K562 (cell line): ENCODE measurements at regions not wholly inside any gene's neighbourhood (a gene's known extent, or its start where the extent isn't known, plus 50 kb on each side); places are given as distances from the start of the nearest gene placed in this dataset.

ENCODE experiments used
- ATAC-seq: fragments of 200-7000 bp; cut with Tn5 transposase; 3 replicates; pipeline ENCODE4 v1.9.1; 2020; ENCODE audit warnings: moderate library complexity
- BruUV-seq: library from RNA; stranded (reverse); fragments of 400-500 nt; replicated peaks from 2 replicates; lab custom pipeline; 2021; lab: Mats Ljungman, UMichigan
- CTCF ChIA-PET: fragments of 300-600 bp; formaldehyde crosslinking; extraction: SDS; loops from one replicate; lab custom pipeline; 2021; ENCODE audit warnings: low intra/inter-chr PET ratio; lab: Yijun Ruan, JAX
- POLR2A ChIA-PET: fragments of 300-600, 350-650 bp; sonication (Branson Sonifier 250); formaldehyde crosslinking; extraction: SDS; loops from one replicate; lab custom pipeline; 2021; ENCODE audit warnings: antibody characterized with exemption, inconsistent platforms; lab: Yijun Ruan, JAX
- DNase-seq, 4 experiments: peaks; one replicate each; pipeline versions ENCODE4 v3.0.0 to v3.0.0-alpha.2; 2011 to 2018; ENCODE audit warnings: low spot score in 3 of 4, mixed read lengths in 3 of 4; ENCODE audit errors: extremely low read depth in 1 of 4
- FAIRE-seq: peaks from 2 replicates; lab custom pipeline; 2011; peaks lifted over from hg19 to GRCh38; lab: Jason Lieb, UNC
- H2AFZ ChIP-seq: 2 replicates; pipeline ENCODE4 v1.6.0; 2011; ENCODE audit warnings: low read depth, low read length, control low read depth, inconsistent platforms
- H3K27ac ChIP-seq: fragments of 200-600 bp; 3 replicates; pipeline ENCODE4 v1.8.0; 2011; ENCODE audit warnings: low read depth, mild to moderate bottlenecking, control low read depth, inconsistent platforms, low read length, moderate library complexity, mixed read lengths; ENCODE audit errors: extremely low read depth
- H3K27me3 ChIP-seq, 2 experiments: fragments of 300-600 bp in 1 of 2; 2 replicates in 1 of 2; 3 replicates in 1 of 2; pipeline versions ENCODE4 v1.6.0 to v1.8.0; 2011; ENCODE audit warnings: inconsistent platforms in 2 of 2, low read length in 2 of 2, mild to moderate bottlenecking in 1 of 2, mixed read lengths in 1 of 2, moderate library complexity in 1 of 2; ENCODE audit not compliant: control insufficient read depth in 2 of 2, insufficient read depth in 2 of 2
- H3K36me3 ChIP-seq: fragments of 300-600 bp; 3 replicates; pipeline ENCODE4 v1.8.0; 2011; ENCODE audit warnings: mild to moderate bottlenecking, low read length, inconsistent platforms; ENCODE audit not compliant: control insufficient read depth, insufficient read depth
- H3K4me1 ChIP-seq, 2 experiments: fragments of 200-600 bp in 1 of 2; replicated peaks in 1 of 2; 2 replicates in 1 of 2; 3 replicates in 1 of 2; pipeline versions ENCODE4 v1.5.1 to v1.8.0; 2011; ENCODE audit warnings: inconsistent platforms in 2 of 2, low read length in 2 of 2, mild to moderate bottlenecking in 1 of 2, mixed read lengths in 1 of 2, moderate library complexity in 1 of 2; ENCODE audit not compliant: control insufficient read depth in 2 of 2, insufficient read depth in 2 of 2
- H3K4me2 ChIP-seq: 2 replicates; pipeline ENCODE4 v1.6.1; 2011; ENCODE audit warnings: low read length, control low read depth, inconsistent platforms, mixed read lengths; ENCODE audit not compliant: insufficient read depth
- H3K4me3 ChIP-seq: fragments of 200-600 bp; sonication (generic), shearing (Covaris generic); 2 replicates; pipeline ENCODE4 v1.5.1; 2016; ENCODE audit warnings: control low read depth, inconsistent platforms
- H3K79me2 ChIP-seq: fragments of 200-600 bp; 3 replicates; pipeline ENCODE4 v1.8.0; 2011; ENCODE audit warnings: low read length, inconsistent platforms; ENCODE audit not compliant: control insufficient read depth, insufficient read depth
- H3K9ac ChIP-seq, 2 experiments: 2 replicates each; pipeline versions ENCODE4 v1.6.0 to v1.6.1; 2011; ENCODE audit warnings: low read depth in 2 of 2, low read length in 2 of 2, control low read depth in 1 of 2, inconsistent platforms in 1 of 2, mild to moderate bottlenecking in 1 of 2, mixed read lengths in 1 of 2; ENCODE audit not compliant: insufficient read depth in 1 of 2
- H3K9me1 ChIP-seq: one replicate; pipeline ENCODE4 v1.6.0; 2011; ENCODE audit warnings: inconsistent platforms, mild to moderate bottlenecking, low read length, moderate library complexity; ENCODE audit not compliant: control insufficient read depth, insufficient read depth
- H3K9me3 ChIP-seq: replicated peaks from 2 replicates; pipeline ENCODE4 v1.5.1; 2011; ENCODE audit warnings: low read depth, low read length, inconsistent platforms; ENCODE audit not compliant: control insufficient read depth, insufficient read depth
- H4K20me1 ChIP-seq: replicated peaks from 2 replicates; pipeline ENCODE4 v1.6.1; 2011; ENCODE audit warnings: low read length, inconsistent platforms, mixed read lengths; ENCODE audit not compliant: control insufficient read depth, insufficient read depth
- CREBBP ChIP-seq: IDR thresholded peaks from one replicate; pipeline ENCODE4 v1.6.1; 2012; ENCODE audit warnings: low read depth, mild to moderate bottlenecking, control low read depth, inconsistent platforms, low read length
- MCM2 ChIP-seq: fragments of 450-650 bp; IDR thresholded peaks from 2 replicates; pipeline ENCODE4 v1.6.1; 2017; ENCODE audit warnings: low read depth, mild to moderate bottlenecking
- OTX1 ChIP-seq: fragments of 450-650 bp; formaldehyde crosslinking; IDR thresholded peaks from 2 replicates; pipeline ENCODE4 v1.4.0; 2022; ENCODE audit warnings: mild to moderate bottlenecking
- SIX5 ChIP-seq, 2 experiments: IDR thresholded peaks; 2 replicates each; pipeline ENCODE4 v1.6.1; 2011; ENCODE audit warnings: low read length in 2 of 2, borderline replicate concordance in 1 of 2, low read depth in 1 of 2, mild to moderate bottlenecking in 1 of 2, moderate library complexity in 1 of 2; ENCODE audit not compliant: insufficient read depth in 1 of 2
- SRSF9 ChIP-seq: fragments of 200-400 bp; formaldehyde crosslinking; IDR thresholded peaks from 2 replicates; pipeline ENCODE4 v1.6.1; 2017; ENCODE audit warnings: low read depth, low read length, borderline replicate concordance
- TCF3 ChIP-seq: sonication (generic); formaldehyde crosslinking; IDR thresholded peaks from 2 replicates; pipeline ENCODE4 v1.4.0; 2020; ENCODE audit warnings: mild to moderate bottlenecking, missing genetic modification reagents
- ZNF274 ChIP-seq: IDR thresholded peaks from 2 replicates; pipeline ENCODE4 v1.6.1; 2011; ENCODE audit warnings: low read depth, mild to moderate bottlenecking, low read length, moderate library complexity, borderline replicate concordance
- ZNF431 ChIP-seq: sonication (generic); formaldehyde crosslinking; IDR thresholded peaks from 2 replicates; pipeline ENCODE4 v1.8.0; 2022; ENCODE audit warnings: mild to moderate bottlenecking, missing genetic modification reagents
- WGBS: fragments of 100-300 bp; shearing (Covaris generic); methylation state at CpG from one replicate; pipeline ENCODE4 v1.1.6; 2016; ENCODE audit warnings: low coverage, mixed read lengths; ENCODE audit not compliant: insufficient coverage; ENCODE audit errors: missing lambda C conversion rate; 5-methylcytosine and 5-hydroxymethylcytosine counted together
- in situ Hi-C: fragments of 300-500 bp; cut with MboI; formaldehyde crosslinking; loops from 4 replicates; pipeline ENCODE4 v1.15.0; 2018; ENCODE audit warnings: inconsistent platforms, mixed read lengths
- intact Hi-C: fragments of 100-400 bp; cut with micrococcal nuclease; formaldehyde crosslinking; loops from 2 replicates; pipeline ENCODE4 v1.14.2; 2022
- TF ChIP-seq, protein P1 (sequence below): fragments of 250-450 bp; sonication (Bioruptor Pico); IDR thresholded peaks from 2 replicates; pipeline ENCODE4 v1.5.0; 2021
- TF ChIP-seq, protein P2 (sequence below): fragments of 450-650 bp; formaldehyde crosslinking; IDR thresholded peaks from 2 replicates; pipeline ENCODE4 v1.4.0; 2020; ENCODE audit warnings: mild to moderate bottlenecking, moderate library complexity
- TF ChIP-seq, protein P3 (sequence below): fragments of 250-450 bp; sonication (Bioruptor Pico); IDR thresholded peaks from 2 replicates; pipeline ENCODE4 v1.8.0; 2022; ENCODE audit warnings: inconsistent platforms, mild to moderate bottlenecking, moderate library complexity, borderline replicate concordance

DNA sequence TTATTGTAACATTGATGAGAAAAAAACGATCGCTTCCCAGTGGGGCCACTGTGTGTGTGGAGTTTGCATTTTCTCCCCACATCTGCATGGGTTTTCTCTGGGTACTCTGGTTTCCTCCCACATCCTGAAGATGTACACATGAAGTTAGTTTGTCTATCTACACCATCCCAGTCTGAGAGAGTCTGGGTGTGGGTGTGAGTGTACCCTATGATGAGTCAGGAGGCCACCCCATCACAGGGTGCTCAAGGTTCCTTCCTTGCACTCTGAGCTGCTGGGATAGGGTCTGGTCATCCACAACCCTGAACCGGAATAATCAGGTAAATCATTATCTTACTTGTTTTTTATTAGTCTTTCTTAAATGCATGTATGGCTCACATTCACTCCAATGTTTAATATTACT, 457.1 kb downstream of the NTRK3 start:
- Histone ChIP-seq H2AFZ (no peak overlapping the region), H3K27ac (no peak overlapping the region), H3K4me3 (no peak overlapping the region), H4K20me1 (no peaks in the 10 kb centered on the region), H3K9me1 (no peaks in the 10 kb centered on the region), H3K79me2 (no peaks in the 10 kb centered on the region), H3K9me3 (no peaks in the 10 kb centered on the region), H3K36me3 (no peaks in the 10 kb centered on the region), H3K27me3 (peaks cover 3 to 4% of the 10 kb centered on the region in 2 experiments; a peak in 3 of 5 replicates), H3K4me1 (no peaks in the 10 kb centered on the region), H3K4me2 (no peak overlapping the region), H3K9ac (no peak overlapping the region)
- intact Hi-C loops (no loop called here), in situ Hi-C loops (no loop called here)
- TF ChIP-seq, protein P1, sequence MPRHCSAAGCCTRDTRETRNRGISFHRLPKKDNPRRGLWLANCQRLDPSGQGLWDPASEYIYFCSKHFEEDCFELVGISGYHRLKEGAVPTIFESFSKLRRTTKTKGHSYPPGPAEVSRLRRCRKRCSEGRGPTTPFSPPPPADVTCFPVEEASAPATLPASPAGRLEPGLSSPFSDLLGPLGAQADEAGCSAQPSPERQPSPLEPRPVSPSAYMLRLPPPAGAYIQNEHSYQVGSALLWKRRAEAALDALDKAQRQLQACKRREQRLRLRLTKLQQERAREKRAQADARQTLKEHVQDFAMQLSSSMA, result no peak
- TF ChIP-seq TCF3 (no peak), ZNF431 (CRISPR knock-in tag) (no peak), CREBBP (no peak), ZNF274 (no peak), MCM2 (no peak), SRSF9 (no peak), OTX1 (CRISPR knock-in tag) (no peak), SIX5 (IDR thresholded peaks at IDR 0.05; ENCODE audit: borderline replicate concordance in 1 of 2, insufficient read depth in 1 of 2, low read depth in 1 of 2, low read length in 2 of 2) (no peak)
- TF ChIP-seq, protein P2, sequence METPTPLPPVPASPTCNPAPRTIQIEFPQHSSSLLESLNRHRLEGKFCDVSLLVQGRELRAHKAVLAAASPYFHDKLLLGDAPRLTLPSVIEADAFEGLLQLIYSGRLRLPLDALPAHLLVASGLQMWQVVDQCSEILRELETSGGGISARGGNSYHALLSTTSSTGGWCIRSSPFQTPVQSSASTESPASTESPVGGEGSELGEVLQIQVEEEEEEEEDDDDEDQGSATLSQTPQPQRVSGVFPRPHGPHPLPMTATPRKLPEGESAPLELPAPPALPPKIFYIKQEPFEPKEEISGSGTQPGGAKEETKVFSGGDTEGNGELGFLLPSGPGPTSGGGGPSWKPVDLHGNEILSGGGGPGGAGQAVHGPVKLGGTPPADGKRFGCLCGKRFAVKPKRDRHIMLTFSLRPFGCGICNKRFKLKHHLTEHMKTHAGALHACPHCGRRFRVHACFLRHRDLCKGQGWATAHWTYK (CRISPR knock-in tag), result no peak
- TF ChIP-seq, protein P3, sequence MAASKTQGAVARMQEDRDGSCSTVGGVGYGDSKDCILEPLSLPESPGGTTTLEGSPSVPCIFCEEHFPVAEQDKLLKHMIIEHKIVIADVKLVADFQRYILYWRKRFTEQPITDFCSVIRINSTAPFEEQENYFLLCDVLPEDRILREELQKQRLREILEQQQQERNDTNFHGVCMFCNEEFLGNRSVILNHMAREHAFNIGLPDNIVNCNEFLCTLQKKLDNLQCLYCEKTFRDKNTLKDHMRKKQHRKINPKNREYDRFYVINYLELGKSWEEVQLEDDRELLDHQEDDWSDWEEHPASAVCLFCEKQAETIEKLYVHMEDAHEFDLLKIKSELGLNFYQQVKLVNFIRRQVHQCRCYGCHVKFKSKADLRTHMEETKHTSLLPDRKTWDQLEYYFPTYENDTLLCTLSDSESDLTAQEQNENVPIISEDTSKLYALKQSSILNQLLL (CRISPR knock-in tag), result no peak
- BruUV-seq, result no TSS peak
- 0% methylated on average over 3 of the region's 3 CpGs for WGBS
- ATAC-seq, result no peak
- ChIA-PET CTCF (no interaction called here), POLR2A (no interaction called here)
- no peak for FAIRE-seq
- DNase-seq, result no peak
